ENCODE measurements at regions not wholly inside any gene's neighbourhood (a gene's known extent, or its start where the extent isn't known, plus 50 kb on each side); places are given as distances from the start of the nearest gene placed in this dataset.

DNA sequence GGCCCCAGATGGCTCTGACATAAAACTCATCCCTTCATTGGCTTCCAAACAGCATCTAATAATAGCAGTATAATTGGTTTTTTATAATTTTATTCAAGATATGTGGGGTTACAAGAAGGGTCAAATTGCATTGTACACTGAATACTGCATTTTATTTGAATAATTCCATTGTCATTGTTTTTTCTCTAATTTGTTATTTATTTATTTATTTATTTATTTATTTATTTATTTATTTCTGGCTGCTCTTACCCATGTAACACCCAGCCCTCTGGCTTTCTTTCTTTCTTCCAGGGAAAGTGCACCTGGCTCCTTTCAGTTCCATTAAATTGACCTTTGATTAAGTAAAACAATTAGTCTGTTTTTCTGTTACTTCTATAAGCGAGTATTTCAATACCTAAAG lies 210.1 kb downstream of the CDH9 start:
- no peak for DNase-seq

- no peak for DNase-seq
These were observed 225.2 kb downstream of the CDH9 start for GRCh38 chr5:26813235-26813634.

DNA sequence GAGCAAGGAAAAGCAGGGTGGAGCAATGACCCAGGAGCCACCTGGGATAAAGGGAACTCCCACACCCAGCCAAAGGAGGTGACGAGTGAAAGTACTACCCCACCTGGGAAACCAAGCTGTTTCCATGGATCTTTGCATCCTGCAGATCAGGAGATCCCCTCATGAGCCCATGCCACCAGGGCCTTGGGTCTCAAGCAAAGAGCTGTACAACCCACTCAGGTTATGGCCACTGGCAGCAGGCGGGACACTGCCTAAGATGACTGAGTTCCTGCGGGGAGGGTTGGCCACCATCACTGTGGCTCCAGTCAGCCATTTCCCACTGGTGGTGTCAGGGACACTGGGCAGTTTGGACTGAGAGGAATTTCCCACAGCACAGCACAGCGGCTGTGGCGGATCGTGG lies 225.7 kb downstream of the CDH9 start:
- DNase-seq: no peak

- DNase-seq: no peak
These were observed 230.9 kb downstream of the CDH9 start for GRCh38 chr5:26807231-26808199.

- DNase-seq: no peak
These were observed 233.3 kb downstream of the CDH9 start for GRCh38 chr5:26805076-26805475.

DNA sequence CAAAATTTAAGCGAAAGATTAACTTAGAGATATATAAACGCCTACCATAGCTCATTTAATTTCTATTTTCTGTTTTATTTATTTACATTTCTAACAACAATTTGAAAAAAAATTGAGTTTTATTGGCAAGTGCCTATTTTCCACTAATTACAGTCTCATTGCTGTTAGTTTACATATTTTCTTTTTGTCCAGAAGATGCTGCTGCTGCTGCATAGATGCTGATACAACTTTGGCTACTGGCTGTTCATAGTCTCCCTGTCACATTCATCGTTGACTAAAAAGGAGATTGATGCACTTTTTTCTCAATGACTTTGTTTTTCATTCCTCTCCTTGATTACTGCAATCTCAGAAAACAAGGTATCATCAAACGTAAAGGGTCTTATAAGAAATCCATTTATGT lies 235.4 kb downstream of the CDH9 start:
- no peak for DNase-seq

GRCh38 chr5:26791433-26791832 lies 247.0 kb downstream of the CDH9 start:
- DNase-seq: no peak

DNA sequence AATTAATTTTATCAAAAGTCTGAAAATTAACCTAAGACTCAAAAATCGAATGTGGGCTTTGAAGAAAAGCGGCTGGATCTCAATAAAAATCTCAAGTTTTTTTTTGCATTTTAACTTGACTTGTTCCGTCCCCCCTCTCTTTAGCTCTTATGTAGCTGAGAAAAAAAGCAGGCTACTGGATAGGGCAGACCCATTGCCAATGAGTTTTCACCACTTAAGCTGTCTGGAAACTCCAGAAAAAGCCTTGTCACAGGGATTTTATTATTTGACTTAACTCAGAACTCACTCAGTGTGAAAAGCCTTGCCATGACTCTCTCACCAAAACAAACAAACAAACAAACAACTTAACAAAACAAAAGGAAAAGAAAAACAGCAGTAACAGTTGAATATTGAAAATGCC lies 247.4 kb downstream of the CDH9 start:
- no peak for DNase-seq

- no peak for DNase-seq
These were observed 275.2 kb downstream of the CDH9 start for GRCh38 chr5:26763215-26763614.

DNA sequence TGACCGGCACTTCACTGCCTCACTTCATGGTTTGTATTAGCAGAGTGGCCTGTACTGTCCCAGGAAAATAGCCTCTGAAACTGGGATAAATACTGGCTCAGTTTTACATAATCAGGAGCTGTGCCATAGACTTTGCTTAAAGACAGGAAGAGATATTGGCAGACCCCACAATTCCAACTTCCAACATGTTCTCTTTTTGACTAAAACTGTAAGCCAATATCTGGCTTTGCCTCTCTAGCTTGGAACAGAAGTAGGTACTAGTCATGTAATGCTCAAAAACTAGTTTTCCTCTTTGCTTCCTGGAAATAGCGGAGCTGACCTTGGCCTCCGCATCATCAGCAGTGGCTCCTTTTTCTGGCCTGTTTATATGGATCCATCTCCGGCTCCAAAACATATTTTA lies 276.9 kb downstream of the CDH9 start:
- DNase-seq: no peak

GRCh38 chr5:26761045-26761444 lies 277.3 kb downstream of the CDH9 start:
- DNase-seq: no peak

- DNase-seq: no peak
These were observed 280.4 kb downstream of the CDH9 start for GRCh38 chr5:26757941-26758340.

- DNase-seq: no peak
These were observed 288.6 kb downstream of the CDH9 start for GRCh38 chr5:26749829-26750228.

- no peak for DNase-seq
These were observed 298.2 kb downstream of the CDH9 start for GRCh38 chr5:26740182-26740581.

GRCh38 chr5:26737348-26738265 lies 300.8 kb downstream of the CDH9 start:
- DNase-seq: no peak

DNA sequence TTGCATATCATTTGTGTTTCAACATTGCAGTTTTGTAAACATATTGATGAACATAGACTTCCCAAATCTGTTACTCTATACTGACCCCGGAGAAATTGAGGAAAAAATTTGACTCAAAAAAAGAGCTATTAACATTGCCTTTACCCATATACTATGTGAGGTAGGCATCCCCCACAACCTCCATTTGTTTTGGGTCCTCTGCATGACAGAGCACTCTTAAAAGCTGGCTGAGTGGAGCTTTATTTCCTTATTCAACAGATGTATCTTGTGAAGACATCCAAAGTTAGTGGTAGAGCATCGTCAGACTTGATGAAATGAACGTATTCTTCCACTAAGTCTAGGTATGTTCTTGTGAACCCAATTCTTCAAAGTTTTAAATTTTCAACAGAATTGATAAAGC lies 310.5 kb downstream of the CDH9 start:
- DNase-seq: no peak

DNA sequence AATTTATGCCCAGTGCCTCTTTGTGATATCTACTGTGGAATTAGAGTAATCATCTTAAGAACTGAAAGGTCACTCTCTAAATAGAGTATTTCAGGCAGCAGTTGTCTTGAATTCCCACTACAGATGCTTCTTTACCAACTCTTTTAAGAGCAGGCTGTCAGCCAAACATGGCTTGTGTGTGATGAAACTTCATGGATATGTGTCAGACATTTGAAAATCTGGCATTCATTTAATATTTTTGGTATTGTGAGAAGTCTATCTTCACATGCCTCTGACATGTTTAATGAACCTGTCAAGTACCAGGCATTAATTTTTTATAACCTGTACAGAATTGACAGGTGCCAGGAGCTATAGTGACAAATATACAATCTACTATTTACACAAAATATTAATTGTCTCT lies 318.6 kb downstream of the CDH9 start:
- DNase-seq: no peak

DNA sequence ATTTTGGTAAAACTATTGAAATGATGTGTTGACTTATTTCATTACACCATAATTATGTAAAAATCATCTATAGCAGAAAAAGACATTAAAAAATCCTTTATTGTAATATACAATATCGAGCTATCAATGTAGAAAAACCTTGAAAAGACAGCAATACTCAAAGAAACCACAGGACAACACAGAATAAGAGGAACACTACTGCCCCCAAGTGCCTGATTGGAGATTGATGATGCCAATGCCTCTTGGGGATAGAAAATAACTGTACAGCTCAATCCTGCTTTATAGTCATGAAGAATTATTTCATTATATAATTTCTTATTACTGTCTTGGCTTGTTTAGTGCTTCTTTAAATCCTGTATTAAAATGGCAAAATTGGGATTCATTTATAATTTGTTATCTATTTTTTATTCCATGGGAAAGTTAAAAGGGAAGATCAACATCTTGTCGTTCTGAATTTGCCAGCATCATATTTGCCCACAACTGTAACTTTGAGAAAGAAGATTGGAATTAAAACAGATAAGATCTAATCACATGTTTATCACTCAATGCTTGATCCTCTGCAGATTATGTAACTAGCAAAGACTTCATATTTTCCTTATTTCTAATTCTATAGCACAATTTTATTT lies 337.5 kb downstream of the CDH9 start:
- DNase-seq: no peak

DNA sequence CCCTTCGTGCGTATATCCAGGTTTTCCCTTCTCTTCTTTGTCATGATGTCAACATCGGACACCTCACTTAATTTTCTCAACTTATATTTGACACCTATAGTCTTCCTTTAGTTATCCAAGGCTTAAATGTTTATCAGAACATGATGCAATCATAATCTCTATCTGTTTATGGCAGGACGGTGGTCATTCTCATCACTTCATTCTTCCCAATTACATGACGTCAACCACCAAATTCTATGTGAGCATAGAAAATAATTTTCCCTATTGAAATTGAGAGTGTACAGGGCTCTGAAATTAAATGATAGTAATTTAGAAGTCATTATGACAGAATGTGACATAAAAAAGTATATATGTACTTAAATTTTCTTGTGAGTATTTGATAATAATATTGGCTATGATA lies 345.4 kb downstream of the CDH9 start:
- DNase-seq: no peak

DNA sequence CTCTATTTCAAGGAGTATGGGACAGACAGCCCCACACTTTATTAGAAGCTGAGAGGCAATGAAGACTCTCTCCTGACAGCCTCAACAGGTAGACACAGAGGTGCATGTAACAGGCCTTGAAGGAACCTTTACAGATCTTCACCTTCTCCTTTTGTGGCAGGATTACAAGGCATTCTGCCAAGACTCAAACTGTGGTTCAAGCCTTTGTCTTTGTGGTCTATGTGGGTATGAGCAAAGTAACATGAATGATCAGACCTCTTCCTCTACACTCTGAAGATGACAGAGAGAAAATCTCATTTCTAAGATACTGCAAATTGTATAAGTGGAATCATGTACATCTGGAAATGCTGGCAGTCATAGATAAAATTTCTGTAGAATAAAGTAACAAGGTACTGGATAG lies 346.9 kb downstream of the CDH9 start:
- DNase-seq: no peak

- DNase-seq: no peak
These were observed 347.9 kb downstream of the CDH9 start for GRCh38 chr5:26690511-26690910.

DNA sequence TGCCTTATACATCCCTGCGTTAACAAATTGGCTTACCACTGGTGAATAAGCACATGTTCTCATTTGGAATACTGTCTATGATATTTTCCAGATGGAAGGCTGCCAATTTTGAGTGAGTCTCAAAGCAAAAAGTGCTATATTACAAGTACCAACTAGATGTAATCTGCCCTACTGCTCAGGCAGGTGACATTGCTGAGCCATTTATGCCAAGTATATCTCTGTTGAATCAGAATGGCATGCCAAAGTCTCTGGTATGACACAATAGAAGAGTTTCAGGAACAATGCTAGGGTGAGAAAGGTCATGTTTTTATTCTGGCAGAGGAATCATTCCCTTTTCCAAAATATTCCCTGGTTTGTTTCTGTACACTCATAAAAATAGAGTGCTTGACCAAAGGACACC lies 356.5 kb downstream of the CDH9 start:
- no peak for DNase-seq

GRCh38 chr5:26674846-26675245 lies 363.5 kb downstream of the CDH9 start:
- DNase-seq: no peak
